OCI-LY7 (cell line): ENCODE measurements at regions not wholly inside any gene's neighbourhood (a gene's known extent, or its start where the extent isn't known, plus 50 kb on each side); places are given as distances from the start of the nearest gene placed in this dataset.

Source experiments
- BruUV-seq: library from RNA; stranded (reverse); fragments of 400-500 nt; replicated peaks from 2 replicates; lab custom pipeline; 2021; lab: Mats Ljungman, UMichigan
- CTCF ChIA-PET: fragments of 300-600 bp; sonication (Branson Sonifier 250); formaldehyde crosslinking; loops from one replicate; lab custom pipeline; 2022; ENCODE audit warnings: antibody characterized with exemption; ENCODE audit not compliant: unreplicated experiment; lab: Charles Lee
- POLR2A ChIA-PET: fragments of 300-600 bp; sonication (Branson Sonifier 250); formaldehyde crosslinking; loops from one replicate; lab custom pipeline; 2022; ENCODE audit warnings: antibody characterized with exemption; lab: Charles Lee
- DNase-seq: peaks from one replicate; pipeline ENCODE4 v3.0.0-alpha.2; 2015; ENCODE audit warnings: low spot score
- H2AFZ ChIP-seq: fragments of 200-600 bp; sonication (generic), shearing (Covaris generic); 2 replicates; pipeline ENCODE4 v1.6.1; 2014; ENCODE audit warnings: mild to moderate bottlenecking, antibody characterized with exemption, low read length, moderate library complexity
- H3K27ac ChIP-seq: fragments of 200-600 bp; sonication (generic); 2 replicates; pipeline ENCODE4 v1.5.1; 2014; ENCODE audit warnings: mixed run types, low read depth, mild to moderate bottlenecking, moderate library complexity, low read length, inconsistent platforms; ENCODE audit not compliant: poor library complexity, severe bottlenecking
- H3K36me3 ChIP-seq: fragments of 200-600 bp; sonication (generic); 2 replicates; pipeline ENCODE4 v1.6.1; 2014; ENCODE audit warnings: mild to moderate bottlenecking, antibody characterized with exemption, low read length, moderate library complexity, mixed read lengths; ENCODE audit not compliant: insufficient read depth
- H3K4me1 ChIP-seq: fragments of 200-600 bp; sonication (generic); 2 replicates; pipeline ENCODE4 v1.5.1; 2014; ENCODE audit warnings: mild to moderate bottlenecking, low read length; ENCODE audit not compliant: insufficient read depth, poor library complexity, severe bottlenecking
- H3K4me2 ChIP-seq: fragments of 200-600 bp; sonication (generic); 2 replicates; pipeline ENCODE4 v1.6.1; 2014; ENCODE audit warnings: mild to moderate bottlenecking, low read length
- H3K4me3 ChIP-seq: fragments of 200-600 bp; sonication (generic); 2 replicates; pipeline ENCODE4 v1.5.1; 2014; ENCODE audit warnings: mild to moderate bottlenecking, low read depth, low read length; ENCODE audit not compliant: poor library complexity, severe bottlenecking
- H3K79me2 ChIP-seq: fragments of 200-600 bp; sonication (generic); 2 replicates; pipeline ENCODE4 v1.6.1; 2016; ENCODE audit warnings: low read depth, mild to moderate bottlenecking, low read length, moderate library complexity, mixed read lengths; ENCODE audit not compliant: insufficient read depth
- H3K9me2 ChIP-seq: fragments of 200-600 bp; sonication (generic); 2 replicates; pipeline ENCODE4 v1.6.1; 2016; ENCODE audit warnings: mild to moderate bottlenecking, low read length, mixed read lengths; ENCODE audit not compliant: insufficient read depth
- H3K9me3 ChIP-seq: fragments of 200-600 bp; sonication (generic); 2 replicates; pipeline ENCODE4 v1.6.1; 2014; ENCODE audit warnings: mild to moderate bottlenecking, mixed run types, low read length, mixed read lengths
- H4K20me1 ChIP-seq: fragments of 200-600 bp; sonication (generic); 2 replicates; pipeline ENCODE4 v1.6.1; 2014; ENCODE audit warnings: mild to moderate bottlenecking, antibody characterized with exemption, low read length, moderate library complexity, mixed read lengths; ENCODE audit not compliant: insufficient read depth
- CTCF ChIP-seq: fragments of 200-600 bp; sonication (generic); conservative IDR thresholded peaks from 2 replicates; pipeline ENCODE4 v1.5.1; 2014; ENCODE audit warnings: mild to moderate bottlenecking, antibody characterized with exemption, low read length, moderate library complexity, mixed read lengths
- EZH2phosphoT487 ChIP-seq: fragments of 200-600 bp; sonication (generic); IDR thresholded peaks from 2 replicates; pipeline ENCODE4 v1.6.1; 2018; ENCODE audit warnings: low read depth, borderline replicate concordance, mild to moderate bottlenecking, mixed run types, antibody characterized with exemption, low read length, moderate library complexity, mixed read lengths
- intact Hi-C: fragments of 100-400 bp; cut with micrococcal nuclease; formaldehyde crosslinking; loops from one replicate; pipeline ENCODE4 v1.10.0; 2022; ENCODE audit not compliant: unreplicated experiment

GRCh38 chr4:37771771-37772170 lies 54.7 kb upstream of the PGM2 start:
- DNase-seq = no peak
- Histone ChIP-seq H3K36me3 (no peaks in the 10 kb centered on the region), H3K4me3 (no peak overlapping the region), H3K9me2 (no peaks in the 10 kb centered on the region), H4K20me1 (no peaks in the 10 kb centered on the region), H2AFZ (no peak overlapping the region), H3K79me2 (no peaks in the 10 kb centered on the region), H3K4me2 (no peak overlapping the region), H3K9me3 (no peaks in the 10 kb centered on the region), H3K4me1 (no peaks in the 10 kb centered on the region), H3K27ac (no peak overlapping the region)
- no TSS peak for BruUV-seq
- CTCF ChIA-PET = no interaction called here
- POLR2A ChIA-PET = interaction anchor here (0.6 kb wide), 1 partner anchor 76 kb away, joined by 3 read pairs; no protein-coding TSS in a partner anchor
- intact Hi-C loops = no loop called here
- no peak for TF ChIP-seq CTCF
- no peak for TF ChIP-seq EZH2phosphoT487

DNA sequence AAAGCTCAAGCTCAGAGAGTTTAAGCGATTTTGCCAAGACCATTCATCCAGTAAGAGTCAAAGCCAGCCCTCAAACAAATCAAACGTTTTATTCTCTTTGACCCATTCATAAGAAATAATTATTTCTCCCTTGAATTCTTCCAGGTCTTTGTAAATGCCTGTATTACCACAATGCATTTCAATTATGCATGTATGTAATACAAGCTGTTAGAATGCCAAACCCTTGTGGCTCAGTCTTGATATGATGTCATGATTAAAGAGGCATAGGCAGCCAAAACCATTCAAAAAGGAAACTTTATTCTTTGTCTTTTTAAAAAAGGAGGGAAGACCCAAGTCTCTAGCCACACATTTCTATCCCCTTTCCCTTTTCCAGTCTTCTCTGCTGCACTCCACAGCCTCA lies 56.5 kb upstream of the PGM2 start:
- TF ChIP-seq EZH2phosphoT487 (no peak), CTCF (no peak)
- no peaks in the 10 kb centered on the region for H3K4me1 ChIP-seq
- no TSS peak for BruUV-seq
- H3K4me2 ChIP-seq = no peak overlapping the region
- no peaks in the 10 kb centered on the region for H3K36me3 ChIP-seq
- ChIA-PET POLR2A (interaction anchor here (0.9 to 1.0 kb wide), 2 partner anchors 9 to 24 kb away, joined by 3 read pairs; no protein-coding TSS in a partner anchor), CTCF (interaction anchor here (0.6 kb wide), 1 partner anchor 335 kb away, joined by 3 read pairs; no protein-coding TSS in a partner anchor)
- H3K9me2 ChIP-seq = no peaks in the 10 kb centered on the region
- no peak overlapping the region for H3K27ac ChIP-seq
- H3K9me3 ChIP-seq = no peaks in the 10 kb centered on the region
- no peak for DNase-seq
- no peak overlapping the region for H3K4me3 ChIP-seq
- H2AFZ ChIP-seq = no peak overlapping the region
- no peaks in the 10 kb centered on the region for H4K20me1 ChIP-seq
- intact Hi-C loops = no loop called here
- no peaks in the 10 kb centered on the region for H3K79me2 ChIP-seq

DNA sequence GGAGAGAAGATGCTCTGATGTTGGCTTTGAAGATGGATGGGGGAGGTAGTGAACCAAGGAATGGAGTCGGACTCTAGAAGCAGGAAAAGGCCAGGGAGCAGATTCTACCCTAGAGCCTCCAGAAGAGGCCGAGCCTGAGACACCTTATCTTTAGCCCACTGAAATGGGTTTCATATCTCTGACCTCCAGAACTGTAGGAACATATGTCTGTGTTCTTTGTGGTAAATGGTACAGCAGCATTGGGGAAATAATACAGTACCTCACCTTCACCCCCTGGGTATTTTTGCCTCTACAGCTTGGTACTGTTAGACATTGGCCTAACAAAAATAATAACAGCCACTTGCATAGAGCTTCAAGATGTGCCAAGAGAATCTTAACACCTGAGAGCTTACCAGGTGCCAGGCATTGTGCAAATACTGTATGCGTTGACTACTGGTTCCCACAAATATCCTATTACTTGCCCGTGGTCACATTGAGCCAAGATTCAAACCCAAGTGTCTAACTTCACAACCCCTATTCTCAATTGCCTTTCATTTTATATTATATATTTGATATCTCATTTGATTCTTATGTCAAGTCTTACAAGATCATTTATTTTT lies 57.0 kb upstream of the PGM2 start:
- Histone ChIP-seq H3K79me2 (no peaks in the 10 kb centered on the region), H3K4me2 (no peak overlapping the region), H3K36me3 (no peaks in the 10 kb centered on the region), H3K27ac (no peak overlapping the region), H3K4me3 (no peak overlapping the region), H3K4me1 (no peaks in the 10 kb centered on the region), H3K9me3 (no peaks in the 10 kb centered on the region), H3K9me2 (no peaks in the 10 kb centered on the region), H2AFZ (no peak overlapping the region), H4K20me1 (no peaks in the 10 kb centered on the region)
- ChIA-PET CTCF (interaction anchor here (0.6 kb wide), 1 partner anchor 336 kb away, joined by 3 read pairs; no protein-coding TSS in a partner anchor), POLR2A (interaction anchor here (0.9 kb wide), 1 partner anchor 25 kb away, joined by 3 read pairs; no protein-coding TSS in a partner anchor)
- BruUV-seq = no TSS peak
- TF ChIP-seq CTCF = no peak
- no peak for TF ChIP-seq EZH2phosphoT487
- DNase-seq = no peak
- intact Hi-C loops = no loop called here
